Calu3 (cell line): ENCODE measurements at regions not wholly inside any gene's neighbourhood (a gene's known extent, or its start where the extent isn't known, plus 50 kb on each side); places are given as distances from the start of the nearest gene placed in this dataset.

ENCODE experiments used
- BruUV-seq: library from RNA; stranded (reverse); fragments of 400-500 nt; replicated peaks from 2 replicates; lab custom pipeline; 2021; lab: Mats Ljungman, UMichigan
- CTCF ChIA-PET: fragments of 300-600 bp; sonication (Branson Sonifier 250); formaldehyde crosslinking; loops from one replicate; lab custom pipeline; 2022; ENCODE audit warnings: antibody characterized with exemption; lab: Charles Lee
- DNase-seq: peaks from one replicate; pipeline ENCODE4 v3.0.0; 2022
- H3K27ac Mint-ChIP-seq: one replicate; pipeline ENCODE4 v1.8.0; 2022; ENCODE audit warnings: mixed read lengths; ENCODE audit not compliant: unreplicated experiment
- H3K27me3 Mint-ChIP-seq: one replicate; pipeline ENCODE4 v1.8.0; 2022; ENCODE audit warnings: mixed read lengths; ENCODE audit not compliant: unreplicated experiment
- H3K36me3 Mint-ChIP-seq: one replicate; pipeline ENCODE4 v1.8.0; 2022; ENCODE audit warnings: mild to moderate bottlenecking, moderate library complexity, mixed read lengths; ENCODE audit not compliant: insufficient read depth, unreplicated experiment
- H3K4me1 Mint-ChIP-seq: one replicate; pipeline ENCODE4 v1.8.0; 2022; ENCODE audit warnings: mild to moderate bottlenecking, low read depth, mixed read lengths; ENCODE audit not compliant: unreplicated experiment
- H3K4me3 Mint-ChIP-seq: one replicate; pipeline ENCODE4 v1.8.0; 2022; ENCODE audit warnings: mild to moderate bottlenecking, low read depth, moderate library complexity, mixed read lengths; ENCODE audit not compliant: unreplicated experiment
- H3K9me3 Mint-ChIP-seq: one replicate; pipeline ENCODE4 v1.8.0; 2022; ENCODE audit warnings: low read depth, mixed read lengths; ENCODE audit not compliant: unreplicated experiment
- CTCF ChIP-seq: fragments of 200-600 bp; IDR thresholded peaks from one replicate; pipeline ENCODE4 v1.8.0; 2022; ENCODE audit warnings: antibody characterized with exemption; ENCODE audit not compliant: unreplicated experiment
- intact Hi-C: fragments of 100-400 bp; cut with micrococcal nuclease; formaldehyde crosslinking; loops from one replicate; pipeline ENCODE4 v1.10.0; 2022; ENCODE audit not compliant: unreplicated experiment

GRCh38 chr3:171541181-171541580 lies 81.0 kb upstream of the TNIK start:
- no TSS peak for BruUV-seq
- Mint-ChIP-seq H3K27ac (no peak overlapping the region), H3K36me3 (no peaks in the 10 kb centered on the region), H3K4me1 (no peaks in the 10 kb centered on the region), H3K4me3 (no peak overlapping the region), H3K27me3 (no peaks in the 10 kb centered on the region), H3K9me3 (no peaks in the 10 kb centered on the region)
- intact Hi-C loops = no loop called here
- CTCF ChIA-PET = no interaction called here
- DNase-seq = no peak
- no peak for TF ChIP-seq CTCF

GRCh38 chr3:171535799-171536198 lies 75.6 kb upstream of the TNIK start:
- CTCF ChIA-PET = interaction anchor here (1.3 kb wide), 1 partner anchor 186 kb away, joined by 3 read pairs; no protein-coding TSS in a partner anchor

GRCh38 chr3:171535133-171535532 lies 74.9 kb upstream of the TNIK start:
- no peak overlapping the region for H3K27ac Mint-ChIP-seq
- no peaks in the 10 kb centered on the region for H3K27me3 Mint-ChIP-seq
- no peaks in the 10 kb centered on the region for H3K9me3 Mint-ChIP-seq
- no peak for TF ChIP-seq CTCF
- no peak for DNase-seq
- no TSS peak for BruUV-seq
- H3K36me3 Mint-ChIP-seq = no peaks in the 10 kb centered on the region
- peaks cover 8% of the 10 kb centered on the region for H3K4me1 Mint-ChIP-seq
- no peak overlapping the region for H3K4me3 Mint-ChIP-seq
- intact Hi-C loops = no loop called here
- CTCF ChIA-PET = interaction anchor here (1.3 kb wide), 1 partner anchor 186 kb away, joined by 3 read pairs; no protein-coding TSS in a partner anchor

More at GRCh38 chr3:171535799-171536198, 75.6 kb upstream of the TNIK start:
- Mint-ChIP-seq H3K4me1 (peaks cover 8% of the 10 kb centered on the region), H3K4me3 (no peak overlapping the region), H3K27me3 (no peaks in the 10 kb centered on the region), H3K9me3 (no peaks in the 10 kb centered on the region), H3K27ac (no peak overlapping the region), H3K36me3 (no peaks in the 10 kb centered on the region)
- intact Hi-C loops = no loop called here
- TF ChIP-seq CTCF = no peak
- no peak for DNase-seq
- BruUV-seq = no TSS peak

GRCh38 chr3:171533702-171534101 lies 73.5 kb upstream of the TNIK start:
- no peak for DNase-seq
- H3K9me3 Mint-ChIP-seq = no peaks in the 10 kb centered on the region
- H3K27ac Mint-ChIP-seq = no peak overlapping the region
- intact Hi-C loops = no loop called here
- TF ChIP-seq CTCF = no peak
- BruUV-seq = no TSS peak
- CTCF ChIA-PET = no interaction called here
- no peak overlapping the region for H3K4me3 Mint-ChIP-seq
- peaks cover 8% of the 10 kb centered on the region for H3K4me1 Mint-ChIP-seq
- no peaks in the 10 kb centered on the region for H3K36me3 Mint-ChIP-seq
- no peaks in the 10 kb centered on the region for H3K27me3 Mint-ChIP-seq
